ENCODE measurements at regions not wholly inside any gene's neighbourhood (a gene's known extent, or its start where the extent isn't known, plus 50 kb on each side); places are given as distances from the start of the nearest gene placed in this dataset.

- no peak for TF ChIP-seq ZNF462 (CRISPR knock-in tag; IDR thresholded peaks at IDR 0.05)
- no peak for TF ChIP-seq EZH2phosphoT487 (IDR thresholded peaks at IDR 0.05; ENCODE audit: unreplicated experiment)
- no peak for TF ChIP-seq REST (IDR thresholded peaks at IDR 0.05; ENCODE audit: unreplicated experiment)
Measured at GRCh38 chr9:126160854-126161329, 165.7 kb upstream of the MVB12B start (continued).

GRCh38 chr9:126162611-126163381, 163.8 kb upstream of the MVB12B start:
- Histone ChIP-seq H4K20me1 (replicated peaks; ENCODE audit: insufficient read depth) (no peaks in the 10 kb centered on the region), H3K4me2 (no peak overlapping the region), H3K9me2 (ENCODE audit: insufficient read depth) (no peaks in the 10 kb centered on the region), H3K36me3 (ENCODE audit: insufficient read depth) (no peaks in the 10 kb centered on the region), H3K79me2 (replicated peaks; ENCODE audit: insufficient read depth) (no peaks in the 10 kb centered on the region), H3K4me3 (no peak overlapping the region), H3K27ac (ENCODE audit: low read depth) (no peak overlapping the region), H3K4me1 (ENCODE audit: insufficient read depth) (no peaks in the 10 kb centered on the region), H3F3A (replicated peaks; ENCODE audit: low read depth) (no peaks in the 10 kb centered on the region), H3K27me3 (ENCODE audit: insufficient read depth) (no peaks in the 10 kb centered on the region), H2AFZ (no peak overlapping the region)
- DNase-seq (ENCODE audit: low spot score) (no peak), ATAC-seq (no peak)
- H3K4me1 Mint-ChIP-seq: peaks cover 15% of the 10 kb centered on the region
- H3K27me3 Mint-ChIP-seq (ENCODE audit: insufficient read depth, low read depth, poor library complexity): peaks cover 7% of the 10 kb centered on the region
- no peaks in the 10 kb centered on the region for H3K9me3 Mint-ChIP-seq
- H3K27ac Mint-ChIP-seq: no peak overlapping the region
- H3K4me3 Mint-ChIP-seq: no peak overlapping the region
- H3K36me3 Mint-ChIP-seq (ENCODE audit: low read depth): no peaks in the 10 kb centered on the region
- no peak for TF ChIP-seq ETS1 (IDR thresholded peaks at IDR 0.05)
- TF ChIP-seq CTCF (conservative IDR thresholded peaks at IDR 0.05; ENCODE audit: low read depth in 2 of 2): no peak
- no peak for TF ChIP-seq REST (IDR thresholded peaks at IDR 0.05; ENCODE audit: unreplicated experiment)
- TF ChIP-seq EZH2phosphoT487 (IDR thresholded peaks at IDR 0.05; ENCODE audit: unreplicated experiment): no peak

Measured in GM23338 (cell line).